Pons (tissue), 1 donor: ENCODE measurements at regions not wholly inside any gene's neighbourhood (a gene's known extent, or its start where the extent isn't known, plus 50 kb on each side); places are given as distances from the start of the nearest gene placed in this dataset.

Experiments
- DNase-seq: peaks from one replicate; pipeline ENCODE4 v3.0.0-alpha.2; 2016; ENCODE audit warnings: low spot score

DNA sequence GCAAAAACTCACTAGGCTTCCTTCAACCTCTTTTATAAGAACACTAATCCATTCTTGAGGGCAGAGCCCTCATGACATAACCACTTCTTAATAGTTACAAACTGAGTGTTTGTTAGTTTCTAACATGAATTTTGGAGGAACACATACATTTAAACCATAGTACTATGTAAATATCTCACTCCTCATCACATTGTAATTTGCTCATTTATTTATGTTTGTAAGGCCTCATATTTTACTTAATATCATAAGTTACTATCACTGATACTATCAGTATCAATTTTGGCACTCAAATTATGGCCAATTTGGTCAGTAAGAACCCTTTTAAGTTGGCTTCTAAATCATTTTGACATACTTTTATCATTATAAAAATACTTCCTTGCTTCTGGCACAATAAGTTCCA is 603.1 kb downstream of the ZEB2 start:
- DNase-seq, result no peak

GRCh38 chr2:143909577-143910353 is 610.2 kb downstream of the ZEB2 start:
- no peak for DNase-seq

GRCh38 chr2:143908843-143909242 is 611.1 kb downstream of the ZEB2 start:
- no peak for DNase-seq

GRCh38 chr2:143907801-143908200 is 612.1 kb downstream of the ZEB2 start:
- no peak for DNase-seq

DNA sequence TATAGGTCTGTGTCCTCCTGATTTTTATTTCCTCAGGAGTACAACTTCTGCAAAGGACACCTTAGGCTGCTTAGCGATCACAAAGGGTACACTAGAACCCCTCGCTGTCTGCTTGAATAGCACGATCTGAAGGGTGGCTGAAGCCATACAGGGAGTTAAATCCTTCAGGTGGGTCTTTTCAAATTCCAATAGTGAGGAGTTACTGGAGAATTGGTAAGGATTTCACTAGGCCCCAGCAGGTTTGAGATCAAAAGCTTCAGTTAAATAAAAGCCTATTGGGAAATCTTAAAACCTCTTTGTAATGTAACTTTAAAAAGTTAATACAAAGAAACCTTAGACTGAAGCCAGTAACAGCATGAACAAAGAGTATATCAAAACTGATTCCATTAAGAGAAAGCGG is 613.1 kb downstream of the ZEB2 start:
- no peak for DNase-seq

- DNase-seq, result no peak
Measured at GRCh38 chr2:143905587-143905986, 614.3 kb downstream of the ZEB2 start.

DNA sequence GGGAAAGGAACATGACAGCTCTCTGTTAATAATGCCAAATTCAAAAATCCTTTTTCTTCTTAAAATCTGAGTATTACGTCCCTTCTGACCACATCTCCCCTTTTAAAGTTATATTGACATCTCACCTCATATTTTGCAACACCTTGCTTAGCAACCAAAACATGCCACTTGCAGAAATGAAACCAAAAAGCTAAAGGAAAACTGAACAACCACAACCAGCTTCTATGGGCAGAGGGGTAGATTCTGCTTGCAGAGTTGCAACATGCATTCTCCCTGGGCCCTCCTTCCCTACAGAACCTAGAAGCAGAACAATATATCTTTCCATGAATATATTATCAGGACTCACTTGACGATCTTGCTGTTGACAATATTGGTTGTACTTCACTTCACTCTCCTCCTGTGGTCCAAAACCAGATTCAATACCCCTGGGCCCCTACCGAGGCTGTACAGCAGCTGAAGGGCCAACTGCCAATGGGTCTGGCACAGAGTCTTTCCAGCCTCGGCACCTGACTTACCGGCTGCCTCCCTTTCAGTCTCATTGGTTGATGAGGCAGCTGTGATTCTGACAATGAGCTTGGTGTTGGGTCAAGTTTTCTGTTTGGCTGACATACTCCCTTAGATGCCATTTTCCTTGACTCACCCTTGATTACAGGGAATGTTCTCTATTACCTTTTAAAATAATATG is 616.6 kb downstream of the ZEB2 start:
- DNase-seq, result no peak

DNA sequence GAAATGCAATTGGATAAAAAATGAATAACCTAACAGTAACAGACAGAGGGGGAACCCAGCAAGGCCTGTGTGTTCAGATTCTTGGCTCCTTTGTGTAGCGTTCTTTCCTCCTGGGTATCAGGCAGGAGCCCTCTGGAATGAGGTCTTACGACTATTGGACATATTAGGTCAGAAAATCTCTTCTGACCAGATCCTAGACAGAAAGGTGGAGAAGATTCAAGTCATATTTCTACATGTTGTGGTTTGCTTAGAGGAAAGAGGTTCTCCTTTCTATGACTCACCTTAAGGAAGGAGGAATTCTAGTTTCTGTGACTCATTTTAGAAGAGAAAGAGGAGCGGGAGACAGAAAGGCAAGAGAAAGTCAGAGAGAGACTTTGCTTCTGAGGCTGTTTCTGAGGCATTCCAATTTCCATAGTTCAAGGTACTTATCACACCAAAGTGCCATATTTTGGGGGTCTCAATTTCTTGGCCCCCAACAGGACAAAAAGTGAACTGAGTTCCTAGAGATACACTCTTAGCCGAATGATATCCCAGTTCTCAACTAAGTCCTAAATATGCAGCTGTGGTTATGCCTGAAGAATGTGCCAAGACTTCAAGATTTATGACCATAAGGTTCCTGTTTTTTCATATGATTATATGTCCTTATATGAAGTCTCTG is 618.6 kb downstream of the ZEB2 start:
- DNase-seq, result no peak

DNA sequence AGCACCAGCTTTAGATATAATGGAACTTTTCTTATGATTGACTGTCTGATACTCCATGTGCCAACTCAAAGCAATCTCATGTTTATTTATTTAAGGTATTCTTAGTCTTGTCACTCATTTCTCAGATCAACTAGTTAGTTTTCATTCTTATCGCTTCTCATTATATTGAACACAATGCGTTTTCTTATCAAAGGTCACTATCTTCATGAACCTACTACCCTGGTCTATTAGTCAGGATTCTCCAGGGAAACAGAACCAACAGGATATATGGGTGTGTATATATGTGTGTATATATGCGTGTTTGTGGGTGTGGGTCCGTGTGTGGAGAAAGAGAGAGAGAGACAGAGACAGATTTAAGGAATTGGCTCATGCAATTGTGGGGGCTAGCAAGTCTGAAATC is 619.9 kb downstream of the ZEB2 start:
- no peak for DNase-seq

DNA sequence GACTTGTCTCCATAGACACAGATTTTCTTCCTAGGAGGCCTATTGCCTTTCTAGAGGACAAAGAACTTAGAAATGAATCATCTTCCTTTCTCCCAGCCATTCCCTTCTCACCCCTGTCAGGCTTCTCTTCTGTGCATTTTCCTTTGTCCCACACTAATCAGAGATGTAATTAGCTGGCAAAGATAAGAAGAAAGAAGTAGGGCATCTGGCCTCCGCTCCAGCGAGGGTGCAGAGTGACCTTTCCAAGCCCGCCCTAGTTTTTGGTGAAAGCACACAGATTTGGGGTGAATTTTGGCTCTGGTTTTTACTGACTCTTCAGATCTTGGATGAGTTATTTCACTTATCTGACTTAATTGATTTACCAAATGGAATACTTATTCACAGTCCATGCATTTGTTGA is 626.5 kb downstream of the ZEB2 start:
- no peak for DNase-seq

DNA sequence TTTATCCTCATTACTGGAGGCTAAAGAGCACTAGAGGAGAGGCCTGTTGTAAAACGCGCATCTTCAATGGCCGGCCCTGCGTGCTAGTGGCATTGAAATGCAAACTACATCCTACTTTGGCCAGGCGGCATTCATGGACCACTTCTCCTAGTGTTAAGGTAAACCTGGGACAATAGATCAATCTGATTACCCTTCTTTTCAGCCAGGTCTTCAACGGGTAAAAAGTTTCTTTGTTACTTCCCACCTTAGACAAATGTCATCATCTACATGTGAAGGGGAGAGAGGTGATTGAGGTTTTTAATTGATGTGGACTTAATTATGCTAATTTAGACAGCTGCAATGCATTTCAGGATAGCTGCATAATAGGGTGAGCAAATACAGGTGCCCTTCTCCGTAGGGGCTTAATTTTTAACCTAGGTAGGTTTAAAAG is 628.0 kb downstream of the ZEB2 start:
- DNase-seq, result no peak

DNA sequence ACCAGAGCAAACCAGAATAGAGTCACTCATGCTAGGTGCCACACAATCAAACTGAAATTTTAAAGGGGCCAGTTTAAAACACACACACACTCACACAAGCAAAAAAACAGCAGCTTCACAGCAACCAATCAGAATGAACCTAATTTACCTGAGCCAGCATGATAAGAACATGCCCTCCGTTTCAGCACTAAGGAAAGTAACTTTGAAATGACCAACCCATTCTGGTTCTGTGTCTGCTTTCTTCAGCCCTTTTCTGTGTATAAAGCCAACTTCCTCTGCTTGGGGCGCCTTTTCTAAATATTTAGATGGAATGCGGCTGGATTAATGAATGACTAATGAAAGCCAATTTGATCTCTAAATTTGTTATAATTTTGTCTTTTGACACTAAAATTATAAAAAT is 629.1 kb downstream of the ZEB2 start:
- DNase-seq, result no peak

DNA sequence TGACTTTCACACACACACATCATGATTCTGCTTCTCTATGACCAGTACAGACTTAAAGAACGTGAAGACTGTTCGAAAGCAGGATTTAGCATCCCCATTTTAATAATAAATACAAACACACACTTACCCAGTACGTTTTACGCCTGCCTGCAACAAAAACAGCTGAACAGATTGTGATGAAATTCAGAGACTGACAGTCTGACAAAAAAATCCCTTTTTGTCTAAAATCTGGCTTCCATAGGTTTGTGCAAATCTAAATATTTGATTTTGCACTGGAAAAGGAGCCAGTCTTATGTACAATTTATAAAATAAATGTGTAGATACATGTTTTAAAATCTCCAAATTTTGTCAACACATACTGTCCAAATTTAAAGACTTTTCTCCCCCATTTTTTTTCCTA is 630.7 kb downstream of the ZEB2 start:
- no peak for DNase-seq

- no peak for DNase-seq
Measured at GRCh38 chr2:143885461-143885860, 634.5 kb downstream of the ZEB2 start.

DNA sequence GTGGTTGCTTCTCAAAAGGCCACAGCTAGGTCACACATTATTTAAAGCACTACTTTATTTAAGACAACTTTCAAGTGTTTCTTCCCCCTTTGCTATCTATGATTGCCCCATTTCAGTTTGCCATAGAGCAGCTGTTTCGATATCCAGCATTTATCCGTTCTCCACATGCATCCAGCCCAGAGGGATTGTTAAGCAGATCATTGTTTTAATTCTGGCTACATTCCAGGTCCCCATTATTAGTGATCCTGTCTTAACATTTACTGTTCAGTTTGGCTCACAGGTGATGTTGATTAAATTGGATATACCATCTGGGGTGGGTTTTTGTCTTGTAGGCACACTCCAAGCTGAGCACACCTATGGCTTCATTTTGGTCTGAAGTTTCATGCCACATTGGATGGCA is 638.7 kb downstream of the ZEB2 start:
- DNase-seq, result no peak

GRCh38 chr2:143877876-143878530 is 641.9 kb downstream of the ZEB2 start:
- no peak for DNase-seq

- no peak for DNase-seq
Measured at GRCh38 chr2:143877056-143877455, 642.9 kb downstream of the ZEB2 start.

DNA sequence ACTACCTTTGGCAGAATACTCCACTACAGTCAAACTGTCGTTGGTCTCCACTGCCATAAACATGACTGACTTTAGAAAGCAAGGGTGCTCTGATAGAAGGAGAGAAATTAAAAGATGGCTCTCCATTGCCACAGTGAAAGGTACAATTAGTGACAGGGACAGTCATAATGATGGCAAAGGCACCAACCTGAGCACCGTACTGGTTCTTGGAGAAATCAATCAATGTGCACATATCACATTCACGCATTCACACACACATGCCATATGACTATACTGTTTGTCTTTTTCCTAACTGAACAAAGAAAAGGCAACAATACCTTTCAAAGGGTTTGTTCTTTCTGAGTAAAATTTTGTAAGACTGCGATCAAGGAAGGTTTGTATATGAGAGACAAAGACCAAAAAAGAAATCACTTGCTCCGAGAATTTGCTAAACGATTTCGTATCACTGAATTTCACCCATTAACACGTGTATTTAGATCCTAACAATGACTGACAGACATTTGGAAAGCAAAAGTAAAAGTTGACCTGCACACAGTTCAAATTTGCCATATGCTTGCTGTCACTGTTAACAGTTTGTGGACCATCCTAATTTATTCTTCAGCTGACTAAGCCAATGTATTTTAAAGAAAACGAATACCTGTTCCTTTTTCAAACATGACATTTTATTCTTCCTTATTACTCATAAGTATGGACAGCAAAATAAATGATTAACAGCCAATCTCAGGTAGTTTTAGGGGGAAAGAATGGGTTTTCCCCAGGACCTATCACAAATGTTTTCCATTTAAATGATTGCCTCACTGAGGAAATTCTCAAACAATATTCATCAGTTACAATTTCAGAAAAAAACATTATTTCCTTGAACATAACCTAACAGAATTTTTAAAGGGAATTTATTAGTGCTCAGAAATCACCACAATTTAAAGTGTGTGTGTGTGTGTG is 644.4 kb downstream of the ZEB2 start:
- no peak for DNase-seq

DNA sequence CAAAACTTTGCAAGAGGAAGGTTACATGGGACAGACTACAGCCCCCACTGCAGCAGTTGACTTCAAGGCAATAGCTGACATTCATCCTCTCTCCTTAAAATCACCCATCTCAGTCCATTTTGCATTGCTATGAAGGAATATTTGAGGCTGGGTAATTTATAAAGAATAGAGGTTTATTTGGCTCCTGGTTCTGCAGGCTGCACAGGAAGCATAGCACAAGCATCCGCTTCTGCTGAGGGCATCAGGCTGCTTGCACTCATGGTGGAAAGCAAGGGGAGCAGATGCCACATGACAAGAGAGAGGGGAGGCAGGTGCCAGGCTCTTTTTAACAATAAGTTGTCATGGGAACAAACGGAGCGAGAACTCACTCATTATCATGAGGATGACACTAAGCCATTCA is 646.0 kb downstream of the ZEB2 start:
- DNase-seq, result no peak

DNA sequence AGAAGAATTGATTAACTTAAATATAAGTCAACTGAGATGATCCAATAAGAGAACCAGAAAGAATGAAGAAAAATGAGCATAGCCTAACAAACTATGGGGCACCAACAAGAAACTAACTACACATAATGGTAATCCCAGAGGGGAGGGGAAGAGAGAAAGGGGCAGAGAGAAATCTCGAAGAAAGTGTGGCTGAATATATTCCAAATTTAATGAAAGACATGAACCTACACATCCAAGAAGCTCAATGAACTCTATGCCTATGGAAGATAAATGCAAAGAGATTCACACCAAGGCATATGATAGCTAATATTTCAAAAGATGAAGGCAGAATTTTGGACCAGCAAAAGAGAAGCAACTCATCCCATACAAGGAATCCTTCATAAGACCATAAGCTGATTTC is 649.2 kb downstream of the ZEB2 start:
- DNase-seq, result no peak

GRCh38 chr2:143856978-143857377 is 662.9 kb downstream of the ZEB2 start:
- DNase-seq, result no peak

GRCh38 chr2:143852759-143853158 is 667.2 kb downstream of the ZEB2 start:
- no peak for DNase-seq
